Breast epithelium (tissue), 4 donors: ENCODE measurements at regions not wholly inside any gene's neighbourhood (a gene's known extent, or its start where the extent isn't known, plus 50 kb on each side); places are given as distances from the start of the nearest gene placed in this dataset.

Experiments used
- DNase-seq, 2 donors: peaks; one replicate each; pipeline ENCODE4 v3.0.0-alpha.2; 2019; ENCODE audit warnings: low spot score in 2 of 2
- H3K27ac ChIP-seq, 2 donors: fragments of 200-600 bp; sonication (generic) in 1 of 2; one replicate each; pipeline ENCODE4 v1.5.1; 2016 to 2019; ENCODE audit warnings: mild to moderate bottlenecking in 1 of 2
- H3K27me3 ChIP-seq, 2 donors: fragments of 200-600 bp; sonication (generic) in 1 of 2; one replicate each; pipeline versions ENCODE4 v1.5.1 to v1.6.0; 2017 to 2019; ENCODE audit warnings: control low read depth in 1 of 2, mild to moderate bottlenecking in 1 of 2
- H3K36me3 ChIP-seq: fragments of 200-600 bp; one replicate; pipeline ENCODE4 v1.5.1; 2019
- H3K4me1 ChIP-seq, 2 donors: fragments of 200-600 bp; sonication (generic); one replicate each; pipeline ENCODE4 v1.5.1; 2016 to 2019; ENCODE audit warnings: control low read depth in 1 of 2
- H3K4me3 ChIP-seq, 3 donors: fragments of 200-600 bp; sonication (generic); 1 replicate in 2 of 3; 2 replicates in 1 of 3; pipeline ENCODE4 v1.5.1; 2016 to 2019; ENCODE audit warnings: mild to moderate bottlenecking in 3 of 3, moderate library complexity in 2 of 3
- H3K9me3 ChIP-seq, 2 donors: fragments of 200-600 bp; sonication (generic) in 1 of 2; one replicate each; pipeline ENCODE4 v1.5.1; 2016 to 2019; ENCODE audit warnings: control low read depth in 1 of 2
- POLR2A ChIP-seq: fragments of 450-650 bp; IDR thresholded peaks from one replicate; pipeline ENCODE4 v1.6.1; 2016; ENCODE audit warnings: antibody characterized with exemption, mild to moderate bottlenecking, moderate library complexity
- POLR2AphosphoS5 ChIP-seq, 3 donors: sonication (generic); formaldehyde crosslinking; IDR thresholded peaks; one replicate each; pipeline ENCODE4 v1.6.1; 2017; ENCODE audit warnings: antibody characterized with exemption in 3 of 3
- intact Hi-C: fragments of 100-400 bp; cut with DNase I; formaldehyde crosslinking; loops from one replicate; pipeline ENCODE4 v1.15.1; 2023; ENCODE audit warnings: low total_unique reads
- TF ChIP-seq, protein P1 (sequence below), 3 donors: fragments of 450-650 bp; IDR thresholded peaks; one replicate each; pipeline ENCODE4 v1.5.1; 2016 to 2017; ENCODE audit warnings: antibody characterized with exemption in 3 of 3, mild to moderate bottlenecking in 3 of 3, moderate library complexity in 3 of 3

DNA sequence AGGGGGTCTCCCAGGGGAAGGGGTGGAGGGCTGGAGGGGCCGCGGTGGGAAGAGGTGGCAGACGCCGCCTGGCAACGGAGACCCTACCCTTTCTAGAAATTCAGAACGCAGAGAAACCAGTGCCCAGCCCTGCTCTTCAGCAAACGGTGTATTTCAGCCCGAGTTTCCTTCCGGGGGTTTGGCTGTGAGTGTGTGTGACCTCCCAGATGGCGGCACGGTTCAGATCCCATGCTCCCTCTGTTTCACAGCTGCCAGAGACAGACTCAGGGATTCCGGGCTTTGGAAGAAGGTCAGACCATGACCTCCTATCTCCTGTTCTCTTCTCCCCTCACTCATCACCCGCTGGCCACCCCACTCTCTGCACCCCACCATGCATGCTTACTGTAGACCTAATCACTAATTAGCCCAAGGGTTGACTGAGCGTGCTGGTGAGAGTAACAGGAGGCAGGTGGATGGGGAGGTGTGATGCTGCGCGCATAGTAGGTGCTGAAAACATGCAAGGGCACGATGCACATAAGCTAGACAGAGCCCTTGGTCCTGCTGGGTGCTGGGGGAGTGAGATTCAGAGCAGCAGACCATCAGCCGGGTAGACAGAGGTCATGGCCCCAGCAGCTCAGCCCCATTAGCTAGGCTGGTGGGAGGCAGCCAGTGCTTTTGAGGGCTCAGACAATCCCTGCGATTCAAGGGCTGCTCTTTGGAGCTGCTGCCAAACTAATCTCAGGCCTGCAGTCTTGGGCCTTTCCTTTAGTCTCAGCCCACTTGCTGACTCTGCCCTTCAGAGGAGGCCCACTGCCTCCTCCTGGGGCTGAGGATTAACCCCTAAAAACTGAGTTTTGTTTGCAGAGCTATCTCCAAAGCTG is 256.5 kb upstream of the CADM1 start:
- no peaks in the 10 kb centered on the region for H3K36me3 ChIP-seq
- peaks cover 0 to 3% of the 10 kb centered on the region in 2 donors for H3K4me1 ChIP-seq
- H3K27ac ChIP-seq: peak overlapping the region in 1 of 2 donors; percentile 33
- intact Hi-C loops: no loop called here
- H3K4me3 ChIP-seq: peak overlapping the region; percentile 67 to 80 (median 79)
- TF ChIP-seq, protein P1, sequence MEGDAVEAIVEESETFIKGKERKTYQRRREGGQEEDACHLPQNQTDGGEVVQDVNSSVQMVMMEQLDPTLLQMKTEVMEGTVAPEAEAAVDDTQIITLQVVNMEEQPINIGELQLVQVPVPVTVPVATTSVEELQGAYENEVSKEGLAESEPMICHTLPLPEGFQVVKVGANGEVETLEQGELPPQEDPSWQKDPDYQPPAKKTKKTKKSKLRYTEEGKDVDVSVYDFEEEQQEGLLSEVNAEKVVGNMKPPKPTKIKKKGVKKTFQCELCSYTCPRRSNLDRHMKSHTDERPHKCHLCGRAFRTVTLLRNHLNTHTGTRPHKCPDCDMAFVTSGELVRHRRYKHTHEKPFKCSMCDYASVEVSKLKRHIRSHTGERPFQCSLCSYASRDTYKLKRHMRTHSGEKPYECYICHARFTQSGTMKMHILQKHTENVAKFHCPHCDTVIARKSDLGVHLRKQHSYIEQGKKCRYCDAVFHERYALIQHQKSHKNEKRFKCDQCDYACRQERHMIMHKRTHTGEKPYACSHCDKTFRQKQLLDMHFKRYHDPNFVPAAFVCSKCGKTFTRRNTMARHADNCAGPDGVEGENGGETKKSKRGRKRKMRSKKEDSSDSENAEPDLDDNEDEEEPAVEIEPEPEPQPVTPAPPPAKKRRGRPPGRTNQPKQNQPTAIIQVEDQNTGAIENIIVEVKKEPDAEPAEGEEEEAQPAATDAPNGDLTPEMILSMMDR (IDR thresholded peaks at IDR 0.05): no peak
- TF ChIP-seq POLR2A: no peak
- no peak for TF ChIP-seq POLR2AphosphoS5 (IDR thresholded peaks at IDR 0.05)
- H3K9me3 ChIP-seq: no peaks in the 10 kb centered on the region
- no peaks in the 10 kb centered on the region for H3K27me3 ChIP-seq
- DNase-seq: no peak

DNA sequence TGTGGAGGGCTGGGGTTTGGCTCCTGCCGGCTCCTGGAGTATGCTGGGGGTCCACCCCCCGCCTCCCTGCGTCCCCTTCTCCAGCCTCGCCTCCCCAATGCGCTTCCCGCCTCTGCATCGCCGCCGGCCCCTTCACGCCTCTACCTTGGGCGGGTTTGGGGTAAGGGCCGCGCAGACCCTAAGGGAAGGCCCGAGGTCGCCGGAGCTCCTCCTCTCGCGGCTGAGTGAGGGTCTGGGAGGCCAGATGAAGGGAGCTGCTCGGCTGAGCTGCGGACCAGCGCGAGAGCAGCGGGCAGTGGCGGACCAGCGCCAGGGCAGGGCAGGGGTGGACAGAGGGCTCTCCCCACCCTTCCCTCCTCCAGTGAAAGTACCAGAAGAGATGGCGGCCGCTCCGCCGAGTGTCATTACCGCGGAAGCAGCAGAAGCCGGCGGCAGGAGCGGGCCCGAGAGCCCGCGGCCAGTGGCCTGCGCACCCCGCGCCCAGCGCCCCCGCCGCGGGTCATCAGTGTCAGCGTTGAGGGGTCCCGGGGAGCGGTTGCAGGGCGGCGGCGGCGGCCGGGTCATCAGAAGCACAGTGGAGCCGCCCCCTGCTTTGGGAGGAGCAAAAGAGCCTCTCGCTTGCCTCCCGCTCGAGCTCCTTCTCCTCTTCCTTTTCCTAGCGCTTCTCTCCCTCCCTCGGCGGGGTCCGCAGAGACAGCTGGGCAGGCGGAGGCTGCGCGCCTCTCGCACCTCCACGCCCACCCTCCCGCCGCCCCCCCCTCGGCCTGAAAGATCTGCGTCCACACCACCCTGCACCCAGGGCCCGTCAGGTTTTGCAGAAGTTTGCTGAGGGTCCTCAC is 255.6 kb upstream of the CADM1 start:
- Histone ChIP-seq H3K27me3 (no peaks in the 10 kb centered on the region), H3K36me3 (no peaks in the 10 kb centered on the region), H3K4me3 (peak overlapping the region; percentile 67 to 80 (median 79)), H3K9me3 (no peaks in the 10 kb centered on the region), H3K27ac (peak overlapping the region in 1 of 2 donors; percentile 33), H3K4me1 (peaks cover 0 to 3% of the 10 kb centered on the region in 2 donors)
- TF ChIP-seq POLR2AphosphoS5 (IDR thresholded peaks at IDR 0.05) (no peak), POLR2A (no peak)
- TF ChIP-seq, protein P1 (IDR thresholded peaks at IDR 0.05): no peak
- intact Hi-C loops: no loop called here
- DNase-seq: no peak

DNA sequence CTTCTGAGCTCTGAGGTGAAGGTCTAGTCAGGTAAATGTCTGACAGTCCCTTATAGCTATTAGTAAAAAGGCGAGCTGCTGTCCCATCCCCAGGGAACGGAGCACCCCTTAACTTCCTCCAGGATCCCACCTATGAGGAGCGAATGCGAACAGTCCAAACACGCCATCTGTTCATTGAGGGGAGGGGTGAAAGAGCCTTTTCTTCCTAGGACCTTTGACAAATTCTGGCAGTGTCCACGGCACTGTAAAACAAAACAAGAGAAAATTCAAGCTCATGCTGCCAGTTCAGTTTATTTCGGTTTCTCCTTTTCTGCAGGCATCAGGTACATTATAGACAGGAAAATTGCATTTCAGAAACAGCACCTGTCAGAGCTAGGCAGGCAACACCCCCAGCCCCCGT is 253.8 kb upstream of the CADM1 start:
- intact Hi-C loops: no loop called here
- DNase-seq: no peak
- Histone ChIP-seq H3K4me3 (no peak overlapping the region), H3K27me3 (no peaks in the 10 kb centered on the region), H3K4me1 (peaks cover 0 to 3% of the 10 kb centered on the region in 2 donors), H3K27ac (no peak overlapping the region), H3K9me3 (no peaks in the 10 kb centered on the region), H3K36me3 (no peaks in the 10 kb centered on the region)
- TF ChIP-seq POLR2A (no peak), POLR2AphosphoS5 (IDR thresholded peaks at IDR 0.05) (no peak)
- TF ChIP-seq, protein P1 (IDR thresholded peaks at IDR 0.05): no peak

DNA sequence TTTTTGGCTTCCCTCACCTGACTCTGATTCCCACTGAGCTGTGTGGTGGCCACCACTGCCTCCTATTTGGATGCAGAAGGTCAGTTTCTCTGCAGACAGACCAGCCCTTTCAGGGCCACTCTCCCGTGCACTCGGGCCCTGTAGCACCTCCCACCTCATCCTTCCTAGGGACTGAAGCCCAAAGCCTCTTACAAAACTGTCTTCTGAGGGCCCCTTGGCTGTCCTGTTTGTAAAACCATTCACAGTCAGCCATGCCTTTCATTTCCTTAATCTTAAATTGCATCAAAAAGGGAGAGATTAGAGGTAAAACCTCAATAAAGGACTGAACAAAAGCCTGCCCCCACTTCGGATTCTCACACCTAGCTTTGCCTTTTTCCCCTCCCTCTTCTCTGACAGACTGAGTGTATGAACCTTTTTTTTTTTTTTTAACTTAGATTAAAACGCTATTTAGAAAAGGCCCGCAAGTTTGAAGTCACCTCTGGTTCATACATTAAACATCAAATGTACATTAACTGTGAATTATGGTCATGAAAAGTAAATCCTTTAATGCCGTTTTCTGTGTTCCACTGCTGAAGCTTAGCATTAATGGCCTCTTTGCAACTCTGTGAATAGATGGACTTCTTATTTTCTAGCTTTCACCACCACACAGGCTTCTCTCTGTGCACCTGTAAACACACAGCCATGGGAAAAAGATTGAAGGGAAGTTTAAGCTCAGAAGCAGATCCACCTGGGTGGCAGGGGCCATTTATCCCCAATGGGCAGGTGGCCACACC is 247.2 kb upstream of the CADM1 start:
- Histone ChIP-seq H3K4me3 (no peak overlapping the region), H3K27me3 (peaks cover 0 to 11% of the 10 kb centered on the region in 2 donors), H3K27ac (no peak overlapping the region), H3K36me3 (no peaks in the 10 kb centered on the region), H3K4me1 (no peaks in the 10 kb centered on the region), H3K9me3 (no peaks in the 10 kb centered on the region)
- DNase-seq: no peak
- no peak for TF ChIP-seq POLR2AphosphoS5 (IDR thresholded peaks at IDR 0.05)
- TF ChIP-seq, protein P1 (IDR thresholded peaks at IDR 0.05): no peak
- no peak for TF ChIP-seq POLR2A
- intact Hi-C loops: no loop called here
